ENCODE measurements at regions not wholly inside any gene's neighbourhood (a gene's known extent, or its start where the extent isn't known, plus 50 kb on each side); places are given as distances from the start of the nearest gene placed in this dataset.

DNA sequence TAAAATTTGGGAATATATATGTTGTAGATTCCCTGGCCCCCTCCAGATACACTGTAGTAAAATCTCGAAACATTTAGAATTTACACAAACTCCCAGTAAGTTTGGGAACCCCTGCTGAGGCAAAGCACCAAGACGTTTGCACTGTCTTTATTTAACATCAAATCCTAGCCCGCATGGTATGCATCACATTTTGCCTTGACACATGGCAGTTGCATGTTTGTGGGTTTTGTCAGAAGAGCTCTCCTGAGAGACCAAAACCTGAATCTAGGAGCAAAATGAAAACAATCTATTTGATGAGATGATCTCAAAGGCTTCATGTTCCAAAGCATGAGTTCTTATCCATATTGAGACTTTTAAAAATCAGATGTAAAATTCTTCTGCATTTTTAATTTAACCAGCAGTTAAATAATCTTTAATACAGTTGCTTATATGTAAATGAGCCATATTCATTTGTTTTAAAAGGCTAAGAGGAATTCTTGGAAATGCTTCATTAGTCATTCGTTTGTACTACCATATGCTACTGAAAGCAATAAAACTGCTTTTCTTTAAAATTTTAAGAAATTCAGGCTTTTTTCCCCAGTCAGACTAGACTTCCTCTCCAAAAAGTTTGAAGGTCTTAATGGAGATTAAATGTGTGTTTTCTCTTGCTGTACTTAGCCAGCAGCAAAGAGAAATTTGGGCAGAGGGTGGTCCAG is 105.2 kb upstream of the BOC start:
- TF ChIP-seq SUZ12 (IDR thresholded peaks at IDR 0.05; ENCODE audit: extremely low read depth, insufficient read depth, insufficient read length) (no peak), YY1 (IDR thresholded peaks at IDR 0.05; ENCODE audit: insufficient read depth, insufficient read length) (no peak), ZNF274 (IDR thresholded peaks at IDR 0.05; ENCODE audit: low read depth, low read length) (no peak)
- Histone ChIP-seq H3K9ac (ENCODE audit: insufficient read length, low read depth) (no peak overlapping the region), H3K4me3 (ENCODE audit: insufficient read length, low read depth) (no peak overlapping the region), H3K27me3 (ENCODE audit: insufficient read depth, insufficient read length) (no peaks in the 10 kb centered on the region), H3K9me3 (ENCODE audit: insufficient read depth, low read length) (0 out of 2 replicates have a peak, but pooled peaks cover 4% of the 10 kb centered on the region), H3K4me1 (ENCODE audit: insufficient read depth, insufficient read length) (peaks cover 7% of the 10 kb centered on the region), H3K36me3 (ENCODE audit: insufficient read depth, insufficient read length, low read length) (no peaks in the 10 kb centered on the region)
- no peak for DNase-seq (ENCODE audit: low read depth, low spot score)

- Histone ChIP-seq H3K27me3 (ENCODE audit: insufficient read depth, insufficient read length) (no peaks in the 10 kb centered on the region), H3K4me1 (ENCODE audit: insufficient read depth, insufficient read length) (peaks cover 3% of the 10 kb centered on the region), H3K9ac (ENCODE audit: insufficient read length, low read depth) (no peak overlapping the region), H3K9me3 (ENCODE audit: insufficient read depth, low read length) (no peaks in the 10 kb centered on the region), H3K36me3 (ENCODE audit: insufficient read depth, insufficient read length, low read length) (no peaks in the 10 kb centered on the region), H3K4me3 (ENCODE audit: insufficient read length, low read depth) (no peak overlapping the region)
- TF ChIP-seq YY1 (IDR thresholded peaks at IDR 0.05; ENCODE audit: insufficient read depth, insufficient read length) (no peak), ZNF274 (IDR thresholded peaks at IDR 0.05; ENCODE audit: low read depth, low read length) (no peak), SUZ12 (IDR thresholded peaks at IDR 0.05; ENCODE audit: extremely low read depth, insufficient read depth, insufficient read length) (no peak)
- no peak for DNase-seq (ENCODE audit: low read depth, low spot score)
Observed at GRCh38 chr3:113110267-113110666, 101.1 kb upstream of the BOC start.

- H3K9me3 ChIP-seq (ENCODE audit: insufficient read depth, low read length): no peaks in the 10 kb centered on the region
- H3K36me3 ChIP-seq (ENCODE audit: insufficient read depth, insufficient read length, low read length): no peaks in the 10 kb centered on the region
- no peak for DNase-seq (ENCODE audit: low read depth, low spot score)
- no peaks in the 10 kb centered on the region for H3K27me3 ChIP-seq (ENCODE audit: insufficient read depth, insufficient read length)
- no peak overlapping the region for H3K9ac ChIP-seq (ENCODE audit: insufficient read length, low read depth)
- TF ChIP-seq ZNF274 (IDR thresholded peaks at IDR 0.05; ENCODE audit: low read depth, low read length) (no peak), YY1 (IDR thresholded peaks at IDR 0.05; ENCODE audit: insufficient read depth, insufficient read length) (no peak), SUZ12 (IDR thresholded peaks at IDR 0.05; ENCODE audit: extremely low read depth, insufficient read depth, insufficient read length) (no peak)
- no peak overlapping the region for H3K4me3 ChIP-seq (ENCODE audit: insufficient read length, low read depth)
- H3K4me1 ChIP-seq (ENCODE audit: insufficient read depth, insufficient read length): no peaks in the 10 kb centered on the region
Observed at GRCh38 chr3:113111011-113111707, 100.2 kb upstream of the BOC start.

DNA sequence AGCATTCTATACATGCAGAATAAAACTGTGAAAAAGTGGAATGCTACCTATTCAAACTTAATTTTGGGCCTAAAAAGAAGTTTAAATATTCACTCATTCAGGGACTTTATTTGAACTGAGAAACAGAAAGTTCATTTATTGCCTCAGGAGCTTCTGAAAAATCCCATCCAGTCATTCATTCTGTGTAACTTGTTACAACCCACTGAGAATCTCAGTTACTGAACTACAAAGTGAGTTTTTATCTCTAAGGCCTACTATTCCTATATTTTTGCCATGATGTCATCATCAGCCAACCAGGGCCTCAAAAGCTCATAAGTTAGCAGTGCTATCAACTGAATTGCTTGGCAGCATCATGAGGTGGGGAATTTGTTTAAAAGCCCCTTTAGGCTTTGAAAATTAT is 98.0 kb upstream of the BOC start:
- TF ChIP-seq YY1 (IDR thresholded peaks at IDR 0.05; ENCODE audit: insufficient read depth, insufficient read length): no peak
- no peak for TF ChIP-seq ZNF274 (IDR thresholded peaks at IDR 0.05; ENCODE audit: low read depth, low read length)
- TF ChIP-seq SUZ12 (IDR thresholded peaks at IDR 0.05; ENCODE audit: extremely low read depth, insufficient read depth, insufficient read length): no peak
- H3K9me3 ChIP-seq (ENCODE audit: insufficient read depth, low read length): no peaks in the 10 kb centered on the region
- H3K27me3 ChIP-seq (ENCODE audit: insufficient read depth, insufficient read length): no peaks in the 10 kb centered on the region
- DNase-seq (ENCODE audit: low read depth, low spot score): no peak
- H3K4me3 ChIP-seq (ENCODE audit: insufficient read length, low read depth): no peak overlapping the region
- no peaks in the 10 kb centered on the region for H3K4me1 ChIP-seq (ENCODE audit: insufficient read depth, insufficient read length)
- no peaks in the 10 kb centered on the region for H3K36me3 ChIP-seq (ENCODE audit: insufficient read depth, insufficient read length, low read length)
- H3K9ac ChIP-seq (ENCODE audit: insufficient read length, low read depth): no peak overlapping the region

DNA sequence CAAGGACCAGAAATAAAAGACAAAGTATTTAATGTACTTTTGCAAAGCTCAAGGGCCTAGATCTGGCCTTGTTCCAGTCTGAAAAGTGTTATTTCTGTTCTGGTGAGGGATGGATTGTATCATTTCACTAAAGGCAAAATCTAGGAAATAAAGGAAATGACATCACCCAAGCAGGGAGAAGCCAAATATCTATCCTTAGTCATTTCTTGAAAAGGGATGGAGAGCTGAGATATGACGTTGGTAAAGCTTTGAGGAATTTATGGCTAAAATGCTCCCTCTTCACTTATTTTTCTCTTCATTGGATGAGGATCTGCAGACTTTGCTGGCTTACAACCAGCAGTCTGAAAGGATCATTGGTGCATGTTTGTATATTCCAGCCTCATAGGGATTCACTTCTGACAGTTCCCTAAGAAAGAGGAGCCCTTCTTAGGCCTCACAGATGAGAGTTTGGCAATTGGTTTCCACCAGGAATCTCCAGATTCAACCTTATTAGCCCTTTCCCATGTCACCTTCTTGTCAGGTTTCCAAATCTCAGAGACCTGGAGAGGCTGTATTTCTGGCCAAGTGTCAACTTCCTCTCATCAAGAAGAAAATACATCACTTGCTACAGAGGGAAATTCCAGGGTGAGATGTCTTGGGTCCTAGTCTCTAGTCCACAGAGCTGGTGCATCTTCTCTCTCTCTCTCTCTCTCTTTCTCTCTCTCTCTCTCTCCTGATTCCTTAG is 93.7 kb upstream of the BOC start:
- no peak overlapping the region for H3K4me3 ChIP-seq (ENCODE audit: insufficient read length, low read depth)
- H3K9me3 ChIP-seq (ENCODE audit: insufficient read depth, low read length): no peaks in the 10 kb centered on the region
- no peak for DNase-seq (ENCODE audit: low read depth, low spot score)
- H3K4me1 ChIP-seq (ENCODE audit: insufficient read depth, insufficient read length): peaks cover 1% of the 10 kb centered on the region
- H3K9ac ChIP-seq (ENCODE audit: insufficient read length, low read depth): no peak overlapping the region
- no peaks in the 10 kb centered on the region for H3K36me3 ChIP-seq (ENCODE audit: insufficient read depth, insufficient read length, low read length)
- TF ChIP-seq YY1 (IDR thresholded peaks at IDR 0.05; ENCODE audit: insufficient read depth, insufficient read length): no peak
- no peak for TF ChIP-seq ZNF274 (IDR thresholded peaks at IDR 0.05; ENCODE audit: low read depth, low read length)
- no peak for TF ChIP-seq SUZ12 (IDR thresholded peaks at IDR 0.05; ENCODE audit: extremely low read depth, insufficient read depth, insufficient read length)
- no peaks in the 10 kb centered on the region for H3K27me3 ChIP-seq (ENCODE audit: insufficient read depth, insufficient read length)

- peaks cover 2% of the 10 kb centered on the region for H3K4me1 ChIP-seq (ENCODE audit: insufficient read depth, insufficient read length)
- no peak for DNase-seq (ENCODE audit: low read depth, low spot score)
- no peak overlapping the region for H3K9ac ChIP-seq (ENCODE audit: insufficient read length, low read depth)
- no peak overlapping the region for H3K4me3 ChIP-seq (ENCODE audit: insufficient read length, low read depth)
- H3K27me3 ChIP-seq (ENCODE audit: insufficient read depth, insufficient read length): no peaks in the 10 kb centered on the region
- no peaks in the 10 kb centered on the region for H3K9me3 ChIP-seq (ENCODE audit: insufficient read depth, low read length)
- no peak for TF ChIP-seq SUZ12 (IDR thresholded peaks at IDR 0.05; ENCODE audit: extremely low read depth, insufficient read depth, insufficient read length)
- no peak for TF ChIP-seq ZNF274 (IDR thresholded peaks at IDR 0.05; ENCODE audit: low read depth, low read length)
- TF ChIP-seq YY1 (IDR thresholded peaks at IDR 0.05; ENCODE audit: insufficient read depth, insufficient read length): no peak
- no peaks in the 10 kb centered on the region for H3K36me3 ChIP-seq (ENCODE audit: insufficient read depth, insufficient read length, low read length)
Observed at GRCh38 chr3:113118336-113118735, 93.0 kb upstream of the BOC start.

Data from NT2/D1 (cell line).